ENCODE measurements at regions not wholly inside any gene's neighbourhood (a gene's known extent, or its start where the extent isn't known, plus 50 kb on each side); places are given as distances from the start of the nearest gene placed in this dataset.

DNA sequence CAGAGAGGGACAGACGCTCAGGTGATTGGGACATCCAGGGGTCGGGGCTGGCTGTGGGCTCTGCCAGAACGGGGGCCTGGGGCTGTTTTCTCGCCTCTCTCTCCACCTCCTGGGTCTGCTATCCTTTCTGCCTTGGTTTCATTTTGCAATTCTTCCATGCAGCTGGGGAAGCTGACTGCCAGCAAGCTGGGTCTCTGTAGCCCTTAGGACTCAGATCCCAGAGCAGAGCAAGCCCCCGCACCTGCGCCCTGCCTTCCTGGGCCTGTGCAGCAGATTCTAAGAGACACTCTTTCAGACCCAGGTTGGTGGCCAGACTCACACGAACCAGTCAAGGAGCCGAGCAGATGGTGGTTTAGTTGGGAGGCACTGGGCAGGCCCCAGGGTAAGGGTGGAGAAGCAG, 59.1 kb upstream of the GRPEL1 start:
- DNase-seq, result no peak

DNA sequence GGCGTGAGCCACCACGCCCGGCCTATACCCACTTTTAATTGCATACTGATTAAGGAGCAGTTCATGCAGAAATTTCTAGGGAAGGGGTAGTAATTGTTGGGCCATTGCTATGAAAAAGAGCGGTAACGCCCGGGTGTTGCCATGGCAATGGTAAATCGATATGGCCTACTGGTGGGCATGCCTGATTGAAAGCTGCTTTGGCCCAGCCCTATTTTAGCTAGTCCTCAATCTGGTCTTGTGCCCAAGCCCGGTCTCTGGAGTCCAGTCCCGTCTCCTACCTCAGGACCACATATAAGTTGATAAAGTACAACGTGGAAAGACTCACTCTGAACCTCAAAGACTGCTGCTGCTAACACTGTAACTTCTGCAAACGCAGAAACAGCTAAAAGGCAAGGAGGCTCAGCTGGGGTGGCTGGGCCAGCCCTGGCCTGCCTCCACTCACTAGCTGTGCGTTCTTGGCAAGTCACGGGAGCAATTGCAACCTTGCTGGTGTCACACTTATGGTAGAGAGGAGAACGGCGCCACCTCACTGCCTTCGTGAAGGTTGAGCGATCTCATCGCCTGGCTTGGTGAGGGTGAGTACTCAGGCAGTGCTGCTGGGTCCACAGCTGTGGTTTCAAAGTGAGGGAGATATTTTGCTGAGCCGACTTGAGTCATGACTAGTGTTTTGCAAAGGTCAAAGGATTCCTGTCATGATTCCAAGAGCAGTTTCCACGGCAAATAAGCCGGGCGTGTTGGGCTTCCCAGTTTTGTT, 57.0 kb upstream of the GRPEL1 start:
- DNase-seq, result peak; percentile 33

DNA sequence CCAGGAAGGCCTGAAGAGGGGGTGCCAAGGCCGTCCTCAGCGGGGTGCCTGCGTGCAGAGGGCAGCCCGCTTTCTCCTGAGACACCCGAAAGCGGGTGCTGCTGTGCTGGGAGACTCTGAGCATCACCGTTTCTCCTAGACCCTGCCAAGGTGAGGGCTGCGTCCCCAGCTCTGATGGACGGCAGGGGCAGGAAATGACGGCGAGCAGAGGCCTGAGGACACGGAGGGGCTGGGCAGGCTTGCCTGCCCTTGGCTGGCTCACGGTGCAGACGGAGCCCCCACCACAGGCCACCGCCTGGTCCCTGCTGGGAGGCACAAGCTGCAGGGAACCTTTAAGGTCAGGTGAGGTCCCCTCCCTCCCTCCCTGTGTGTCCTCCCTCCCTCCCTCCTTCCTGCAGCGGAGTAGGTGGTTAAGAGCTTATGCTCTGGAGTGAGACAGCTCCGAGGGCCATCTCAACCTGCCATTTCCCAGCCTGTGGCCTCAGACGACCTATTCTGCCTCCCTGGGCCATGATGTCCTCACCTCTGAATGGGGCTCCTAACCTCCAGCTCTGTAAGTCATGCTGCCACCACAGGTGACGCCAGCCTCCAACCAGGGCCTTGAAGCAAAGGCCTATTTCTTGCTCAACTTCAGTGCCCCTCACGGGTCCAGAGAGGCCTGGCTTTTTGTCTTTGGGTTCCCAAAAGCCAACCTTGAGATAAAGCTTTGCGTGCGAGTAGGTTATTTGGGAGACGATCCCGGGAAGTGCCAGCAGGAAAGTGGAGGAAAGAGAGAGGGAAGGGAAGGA, 54.2 kb upstream of the GRPEL1 start:
- DNase-seq, result no peak

DNA sequence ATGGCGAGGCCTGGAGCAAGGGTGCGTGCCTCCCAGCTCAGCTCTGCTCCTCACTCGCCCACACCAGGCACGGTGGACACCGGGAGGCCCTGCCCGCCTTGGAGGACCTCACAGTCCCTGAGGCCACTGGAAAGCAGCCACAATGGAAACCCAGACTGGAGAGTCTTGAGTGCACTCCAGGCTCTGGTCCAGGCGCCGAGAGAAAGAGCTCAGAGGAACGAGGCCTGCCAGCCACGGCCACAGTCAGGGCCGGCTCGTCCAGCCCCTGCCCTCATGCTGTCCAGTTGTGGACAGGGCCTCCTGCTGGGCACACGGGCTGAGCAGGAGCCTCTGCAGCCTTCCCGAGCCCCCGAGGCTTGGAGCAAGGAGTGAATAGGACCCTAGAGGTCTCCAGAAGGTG, 53.3 kb upstream of the GRPEL1 start:
- DNase-seq, result no peak

DNA sequence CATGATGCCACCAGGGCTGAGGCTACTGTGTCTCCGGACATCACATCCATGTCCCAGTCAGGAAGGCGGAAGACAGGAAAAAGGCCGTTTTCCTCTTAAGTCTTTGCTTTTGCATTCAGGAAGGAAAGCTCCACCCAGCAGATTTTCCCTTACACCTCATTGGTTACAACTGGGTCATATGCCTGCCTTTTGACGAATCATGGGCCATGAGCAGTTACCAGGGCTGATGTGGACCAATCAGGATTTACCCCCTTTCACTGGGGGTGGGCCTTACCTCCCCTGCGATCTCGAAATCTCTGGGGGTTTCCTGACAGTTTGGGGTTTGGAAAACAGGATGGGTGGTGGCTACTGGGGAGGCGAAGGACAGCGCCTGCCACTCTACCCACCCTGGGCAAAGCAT, 52.5 kb upstream of the GRPEL1 start:
- DNase-seq, result no peak

DNA sequence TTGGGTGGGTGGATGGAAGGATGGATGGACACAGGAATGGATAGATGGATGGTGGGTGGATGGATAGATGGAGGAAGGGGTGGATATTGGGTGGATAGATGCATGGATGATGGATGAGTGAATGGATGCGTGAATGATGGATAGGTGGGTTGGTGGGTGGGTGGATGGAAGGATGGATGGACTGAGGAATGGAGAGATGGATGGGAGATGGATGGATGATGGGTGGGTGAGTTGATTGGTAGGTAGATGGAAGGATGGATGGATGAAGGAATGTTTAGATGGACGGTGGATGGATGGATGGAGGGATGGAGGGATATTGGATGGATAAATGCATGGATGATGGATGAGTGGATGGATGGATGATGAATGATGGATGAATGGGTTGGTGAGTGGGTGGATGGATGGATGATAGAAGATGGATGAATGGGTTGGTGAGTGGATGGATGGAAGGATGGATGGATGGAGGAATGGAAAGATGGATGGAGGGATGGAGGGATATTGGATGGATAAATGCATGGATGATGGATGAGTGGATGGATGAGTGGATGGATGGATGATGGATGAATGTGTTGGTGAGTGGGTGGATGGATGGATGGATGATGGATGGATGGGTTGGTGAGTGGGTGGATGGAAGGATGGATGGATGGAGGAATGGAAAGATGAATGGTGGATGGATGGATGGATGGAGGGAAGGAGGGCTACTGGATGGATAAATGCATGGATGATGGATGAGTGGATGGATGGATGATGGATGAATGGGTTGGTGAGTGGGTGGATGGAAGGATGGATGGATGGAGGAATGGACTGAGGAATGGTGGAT, 50.4 kb upstream of the GRPEL1 start:
- no peak for DNase-seq

All from NCI-H446 treated with DMSO at 0.1 percent for 48 hours (cell line).